ENCODE measurements at regions not wholly inside any gene's neighbourhood (a gene's known extent, or its start where the extent isn't known, plus 50 kb on each side); places are given as distances from the start of the nearest gene placed in this dataset.

GRCh38 chr4:185896817-185897488, 85.0 kb upstream of the SORBS2 start:
- H3K4me1 ChIP-seq (ENCODE audit: insufficient read depth, low read length), result peaks cover 21% of the 10 kb centered on the region
- H3K9ac ChIP-seq (ENCODE audit: low read length), result peak overlapping the region; percentile 72
- POLR2A ChIA-PET (ENCODE audit: unreplicated experiment), result interaction anchor here (0.6 kb wide), 2 partner anchors 45 to 53 kb away, joined by 4 read pairs; no protein-coding TSS in a partner anchor
- H4K20me1 ChIP-seq (ENCODE audit: low read length), result no peaks in the 10 kb centered on the region
- no peaks in the 10 kb centered on the region for H3K36me3 ChIP-seq (ENCODE audit: low read depth, low read length)
- H2AFZ ChIP-seq (ENCODE audit: low read length), result peak overlapping the region; percentile 60
- DNase-seq (peak; percentile 86), ATAC-seq (peak; percentile 89)
- no peaks in the 10 kb centered on the region for H3K27me3 ChIP-seq (ENCODE audit: low read length)
- no peaks in the 10 kb centered on the region for H3K79me2 ChIP-seq (ENCODE audit: low read length)
- BruUV-seq (replicated peaks), result no TSS peak
- H3K27ac ChIP-seq (ENCODE audit: low read length), result peak overlapping the region; percentile 97
- H3K4me3 ChIP-seq (ENCODE audit: low read length), result peak overlapping the region; percentile 41; the same call in 1 of the 2 replicates
- CTCF ChIA-PET, result interaction anchor here (0.5 to 0.9 kb wide), 5 partner anchors 23 to 256 kb away, joined by 3 to 6 read pairs (median 4); no protein-coding TSS in a partner anchor
- intact Hi-C loops (cut with micrococcal nuclease), result no loop called here
- no peaks in the 10 kb centered on the region for H3K9me2 ChIP-seq (replicated peaks; ENCODE audit: low read length)
- no peaks in the 10 kb centered on the region for H3F3A ChIP-seq (ENCODE audit: low read length, unreplicated experiment)
- H3K4me2 ChIP-seq (ENCODE audit: low read length), result peak overlapping the region; percentile 72
- H3K9me3 ChIP-seq (ENCODE audit: low read length), result no peaks in the 10 kb centered on the region
- TF ChIP-seq CTCF (conservative IDR thresholded peaks at IDR 0.05; ENCODE audit: low read depth, low read length) (no peak), EZH2phosphoT487 (IDR thresholded peaks at IDR 0.05; ENCODE audit: borderline replicate concordance, low read length) (no peak), EZH2 (IDR thresholded peaks at IDR 0.05; ENCODE audit: low read length, unreplicated experiment) (no peak)

- CTCF ChIA-PET, result no interaction called here
Observed at GRCh38 chr4:185898413-185898812, 86.4 kb upstream of the SORBS2 start.

GRCh38 chr4:185899833-185900232, 87.8 kb upstream of the SORBS2 start:
- no peak overlapping the region for H3K4me3 ChIP-seq (ENCODE audit: low read length)
- intact Hi-C loops (cut with micrococcal nuclease), result no loop called here
- H4K20me1 ChIP-seq (ENCODE audit: low read length), result no peaks in the 10 kb centered on the region
- no peak overlapping the region for H3K9ac ChIP-seq (ENCODE audit: low read length)
- no peak overlapping the region for H2AFZ ChIP-seq (ENCODE audit: low read length)
- TF ChIP-seq EZH2 (IDR thresholded peaks at IDR 0.05; ENCODE audit: low read length, unreplicated experiment) (no peak), EZH2phosphoT487 (IDR thresholded peaks at IDR 0.05; ENCODE audit: borderline replicate concordance, low read length) (no peak), CTCF (conservative IDR thresholded peaks at IDR 0.05; ENCODE audit: low read depth, low read length) (no peak)
- H3K9me2 ChIP-seq (replicated peaks; ENCODE audit: low read length), result no peaks in the 10 kb centered on the region
- no peak overlapping the region for H3K4me2 ChIP-seq (ENCODE audit: low read length)
- ChIA-PET POLR2A (ENCODE audit: unreplicated experiment) (no interaction called here), CTCF (no interaction called here)
- no peaks in the 10 kb centered on the region for H3F3A ChIP-seq (ENCODE audit: low read length, unreplicated experiment)
- peaks cover 21% of the 10 kb centered on the region for H3K4me1 ChIP-seq (ENCODE audit: insufficient read depth, low read length)
- ATAC-seq, result no peak
- no peaks in the 10 kb centered on the region for H3K27me3 ChIP-seq (ENCODE audit: low read length)
- no peak overlapping the region for H3K27ac ChIP-seq (ENCODE audit: low read length)
- no peak for DNase-seq
- no peaks in the 10 kb centered on the region for H3K36me3 ChIP-seq (ENCODE audit: low read depth, low read length)
- no peaks in the 10 kb centered on the region for H3K79me2 ChIP-seq (ENCODE audit: low read length)
- no TSS peak for BruUV-seq (replicated peaks)
- H3K9me3 ChIP-seq (ENCODE audit: low read length), result no peaks in the 10 kb centered on the region

More at GRCh38 chr4:185898413-185898812, 86.4 kb upstream of the SORBS2 start:
- POLR2A ChIA-PET (ENCODE audit: unreplicated experiment), result no interaction called here
- no peak overlapping the region for H3K4me3 ChIP-seq (ENCODE audit: low read length)
- H2AFZ ChIP-seq (ENCODE audit: low read length), result no peak overlapping the region
- H4K20me1 ChIP-seq (ENCODE audit: low read length), result no peaks in the 10 kb centered on the region
- intact Hi-C loops (cut with micrococcal nuclease), result no loop called here
- no peaks in the 10 kb centered on the region for H3K27me3 ChIP-seq (ENCODE audit: low read length)
- DNase-seq, result no peak
- H3K9me3 ChIP-seq (ENCODE audit: low read length), result no peaks in the 10 kb centered on the region
- no peaks in the 10 kb centered on the region for H3K9me2 ChIP-seq (replicated peaks; ENCODE audit: low read length)
- no TSS peak for BruUV-seq (replicated peaks)
- TF ChIP-seq EZH2 (IDR thresholded peaks at IDR 0.05; ENCODE audit: low read length, unreplicated experiment), result no peak
- H3K36me3 ChIP-seq (ENCODE audit: low read depth, low read length), result no peaks in the 10 kb centered on the region
- peaks cover 21% of the 10 kb centered on the region for H3K4me1 ChIP-seq (ENCODE audit: insufficient read depth, low read length)
- no peak overlapping the region for H3K9ac ChIP-seq (ENCODE audit: low read length)
- H3K27ac ChIP-seq (ENCODE audit: low read length), result no peak overlapping the region
- no peaks in the 10 kb centered on the region for H3F3A ChIP-seq (ENCODE audit: low read length, unreplicated experiment)
- no peaks in the 10 kb centered on the region for H3K79me2 ChIP-seq (ENCODE audit: low read length)
- no peak overlapping the region for H3K4me2 ChIP-seq (ENCODE audit: low read length)
- ATAC-seq, result no peak

All from PC-3 (cell line).